Sigmoid colon (tissue), 6 donors: ENCODE measurements at regions not wholly inside any gene's neighbourhood (a gene's known extent, or its start where the extent isn't known, plus 50 kb on each side); places are given as distances from the start of the nearest gene placed in this dataset.

Experiments used
- DNase-seq: peaks from one replicate; pipeline ENCODE4 v3.0.0-alpha.2; 2019
- H3K27ac ChIP-seq, 4 donors: fragments of 200-600 bp; sonication (generic); one replicate each; pipeline ENCODE4 v1.5.1; 2016 to 2019; ENCODE audit warnings: mild to moderate bottlenecking in 1 of 4
- H3K27me3 ChIP-seq, 3 donors: fragments of 200-600 bp; sonication (generic); one replicate each; pipeline ENCODE4 v1.5.1; 2019; ENCODE audit warnings: mild to moderate bottlenecking in 1 of 3
- H3K36me3 ChIP-seq, 4 donors: fragments of 200-600 bp; sonication (generic); one replicate each; pipeline ENCODE4 v1.5.1; 2016 to 2019
- H3K4me1 ChIP-seq, 4 donors: fragments of 200-600 bp; sonication (generic); one replicate each; pipeline ENCODE4 v1.5.1; 2017 to 2019
- H3K4me3 ChIP-seq, 4 donors: fragments of 200-600 bp; sonication (generic); one replicate each; pipeline ENCODE4 v1.5.1; 2017 to 2019; ENCODE audit warnings: mild to moderate bottlenecking in 2 of 4, moderate library complexity in 1 of 4
- H3K9me3 ChIP-seq, 4 donors: fragments of 200-600 bp in 3 of 4; sonication (generic) in 3 of 4; one replicate each; pipeline versions ENCODE4 v1.5.1 to v1.6.1; 2013 to 2019
- CTCF ChIP-seq, 4 experiments: fragments of 450-650 bp in 3 of 4; fragments of 200-600 bp in 1 of 4; IDR thresholded peaks; one replicate each; pipeline ENCODE4 v1.5.1; 2016 to 2019; ENCODE audit warnings: antibody characterized with exemption in 4 of 4, mild to moderate bottlenecking in 3 of 4, moderate library complexity in 2 of 4
- EP300 ChIP-seq, 4 donors: sonication (generic); formaldehyde crosslinking; IDR thresholded peaks; one replicate each; pipeline ENCODE4 v1.6.1; 2017; ENCODE audit warnings: antibody characterized with exemption in 4 of 4
- POLR2A ChIP-seq, 2 donors: fragments of 450-650 bp; IDR thresholded peaks; one replicate each; pipeline ENCODE4 v1.6.1; 2016; ENCODE audit warnings: antibody characterized with exemption in 2 of 2, mild to moderate bottlenecking in 2 of 2, moderate library complexity in 2 of 2
- POLR2AphosphoS5 ChIP-seq, 4 donors: sonication (generic); formaldehyde crosslinking; IDR thresholded peaks; one replicate each; pipeline ENCODE4 v1.6.1; 2017; ENCODE audit warnings: antibody characterized with exemption in 4 of 4
- WGBS, 2 donors: extraction: QIAGEN DNeasy Blood & Tissue Kit; methylation state at CpG; one replicate each; pipeline ENCODE4 v1.1.7; 2013; 5-methylcytosine and 5-hydroxymethylcytosine counted together
- intact Hi-C: fragments of 100-400 bp; cut with DNase I; formaldehyde crosslinking; loops from one replicate; pipeline ENCODE4 v1.15.1; 2023
- donor health status: healthy with polysubstance abuse.
- donor health status: healthy.

- Histone ChIP-seq H3K4me1 (no peaks in the 10 kb centered on the region), H3K36me3 (no peaks in the 10 kb centered on the region), H3K27me3 (no peaks in the 10 kb centered on the region), H3K27ac (no peak overlapping the region), H3K4me3 (no peak overlapping the region), H3K9me3 (no peaks in the 10 kb centered on the region)
- TF ChIP-seq CTCF (IDR thresholded peaks at IDR 0.05) (no peak), EP300 (IDR thresholded peaks at IDR 0.05) (no peak), POLR2AphosphoS5 (IDR thresholded peaks at IDR 0.05) (no peak), POLR2A (IDR thresholded peaks at IDR 0.05) (no peak)
- no peak for DNase-seq
- intact Hi-C loops, result no loop called here
Observed at GRCh38 chr6:66854014-66854413, 1147.0 kb upstream of the EYS start.

DNA sequence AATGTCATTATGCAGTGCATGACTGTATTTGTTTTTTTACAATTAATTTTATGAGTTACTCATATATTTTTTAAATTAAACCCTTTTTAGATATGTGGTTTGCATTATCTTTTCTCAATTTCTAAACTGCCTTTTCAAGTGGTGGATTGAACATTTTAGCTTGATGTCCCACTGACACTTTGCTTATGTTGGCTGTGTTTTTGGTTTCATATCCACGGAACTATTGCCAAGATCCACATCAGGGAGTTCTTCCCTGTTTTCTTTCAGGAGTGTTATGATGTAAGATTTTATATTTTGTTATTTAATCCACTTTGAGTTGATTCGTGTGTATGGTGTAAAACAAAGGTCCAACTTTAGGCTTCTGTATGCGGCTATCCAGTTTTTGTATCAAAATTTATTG lies 1144.9 kb upstream of the EYS start:
- 65 to 73% methylated on average over 3 of the region's 3 CpGs for WGBS, 2 donors
- intact Hi-C loops, result no loop called here
- no peak for TF ChIP-seq CTCF (IDR thresholded peaks at IDR 0.05)
- TF ChIP-seq POLR2AphosphoS5 (IDR thresholded peaks at IDR 0.05), result no peak
- TF ChIP-seq POLR2A (IDR thresholded peaks at IDR 0.05), result no peak
- TF ChIP-seq EP300 (IDR thresholded peaks at IDR 0.05), result no peak

GRCh38 chr6:66849843-66850242 lies 1142.8 kb upstream of the EYS start:
- DNase-seq, result no peak
- Histone ChIP-seq H3K9me3 (no peaks in the 10 kb centered on the region), H3K4me1 (no peaks in the 10 kb centered on the region), H3K27me3 (no peaks in the 10 kb centered on the region), H3K4me3 (no peak overlapping the region), H3K27ac (no peak overlapping the region), H3K36me3 (no peaks in the 10 kb centered on the region)
- TF ChIP-seq EP300 (IDR thresholded peaks at IDR 0.05) (no peak), POLR2A (IDR thresholded peaks at IDR 0.05) (no peak), POLR2AphosphoS5 (IDR thresholded peaks at IDR 0.05) (no peak), CTCF (IDR thresholded peaks at IDR 0.05) (no peak)
- intact Hi-C loops, result no loop called here

More for the DNA sequence above, 1144.9 kb upstream of the EYS start:
- no peak for DNase-seq
- no peaks in the 10 kb centered on the region for H3K36me3 ChIP-seq
- H3K4me1 ChIP-seq, result no peaks in the 10 kb centered on the region
- H3K4me3 ChIP-seq, result no peak overlapping the region
- H3K9me3 ChIP-seq, result no peaks in the 10 kb centered on the region
- H3K27me3 ChIP-seq, result no peaks in the 10 kb centered on the region
- no peak overlapping the region for H3K27ac ChIP-seq

DNA sequence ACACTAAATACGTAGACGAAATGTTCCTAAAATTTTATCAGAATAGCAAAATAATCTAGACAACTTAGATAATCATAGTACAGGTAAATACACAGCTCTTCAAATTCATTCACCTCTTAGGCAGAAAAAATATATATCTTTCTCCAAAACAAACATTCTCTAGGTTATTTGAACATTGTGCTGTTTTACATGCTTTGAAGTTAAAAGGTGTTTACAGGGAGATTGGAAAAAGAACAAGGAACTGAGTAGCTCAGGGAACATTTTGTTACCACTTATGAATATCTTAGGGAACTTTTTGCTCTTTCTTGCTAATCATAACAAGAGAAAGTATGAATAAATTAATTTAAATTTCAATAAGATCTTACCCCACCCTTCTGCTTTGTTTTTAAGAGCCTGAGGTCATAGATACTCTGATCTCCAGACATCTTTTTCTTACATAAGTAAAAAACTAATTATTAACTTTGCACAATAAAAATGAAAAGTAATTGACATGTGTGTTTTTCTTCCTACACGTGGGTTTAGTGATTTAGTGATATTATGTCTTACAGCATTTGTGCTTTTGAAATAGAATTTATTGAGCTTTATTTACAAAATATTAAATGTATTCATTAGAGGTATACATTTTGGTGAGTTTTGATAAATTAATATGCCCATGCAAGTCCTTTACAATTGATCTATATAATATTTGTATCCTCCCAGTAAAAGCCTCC lies 1141.4 kb upstream of the EYS start:
- no peak for TF ChIP-seq POLR2AphosphoS5 (IDR thresholded peaks at IDR 0.05)
- TF ChIP-seq EP300 (IDR thresholded peaks at IDR 0.05), result no peak
- no peak for TF ChIP-seq POLR2A (IDR thresholded peaks at IDR 0.05)
- TF ChIP-seq CTCF (IDR thresholded peaks at IDR 0.05), result no peak
- Histone ChIP-seq H3K36me3 (no peaks in the 10 kb centered on the region), H3K4me1 (no peaks in the 10 kb centered on the region), H3K4me3 (no peak overlapping the region), H3K9me3 (no peaks in the 10 kb centered on the region), H3K27me3 (no peaks in the 10 kb centered on the region), H3K27ac (no peak overlapping the region)
- WGBS, 2 donors, result 67 to 73% methylated on average over 3 of the region's 3 CpGs
- intact Hi-C loops, result no loop called here
- no peak for DNase-seq

GRCh38 chr6:66838764-66839163 lies 1131.7 kb upstream of the EYS start:
- WGBS, 2 donors, result 73 to 79% methylated on average over 5 of the region's 5 CpGs
- no peak for TF ChIP-seq EP300 (IDR thresholded peaks at IDR 0.05)
- no peak for TF ChIP-seq POLR2A (IDR thresholded peaks at IDR 0.05)
- no peak for TF ChIP-seq POLR2AphosphoS5 (IDR thresholded peaks at IDR 0.05)
- no peak for TF ChIP-seq CTCF (IDR thresholded peaks at IDR 0.05)

More at GRCh38 chr6:66838764-66839163, 1131.7 kb upstream of the EYS start:
- H3K36me3 ChIP-seq, result no peaks in the 10 kb centered on the region
- H3K4me1 ChIP-seq, result no peaks in the 10 kb centered on the region
- H3K27ac ChIP-seq, result no peak overlapping the region
- no peaks in the 10 kb centered on the region for H3K27me3 ChIP-seq
- intact Hi-C loops, result no loop called here
- no peak for DNase-seq
- no peak overlapping the region for H3K4me3 ChIP-seq
- no peaks in the 10 kb centered on the region for H3K9me3 ChIP-seq
